WERI-Rb-1 (cell line): ENCODE measurements at regions not wholly inside any gene's neighbourhood (a gene's known extent, or its start where the extent isn't known, plus 50 kb on each side); places are given as distances from the start of the nearest gene placed in this dataset.

Source experiments
- DNase-seq: peaks from one replicate; pipeline ENCODE4 v3.0.0-alpha.2; 2020
- H3K27ac ChIP-seq: fragments of 250-450 bp; sonication (Bioruptor Pico); 2 replicates; pipeline ENCODE4 v1.5.1; 2020; ENCODE audit warnings: mild to moderate bottlenecking, moderate library complexity
- H3K27me3 ChIP-seq: fragments of 250-450 bp; sonication (Bioruptor Pico); 2 replicates; pipeline ENCODE4 v1.5.1; 2021; ENCODE audit warnings: mild to moderate bottlenecking, low read depth, moderate library complexity; ENCODE audit not compliant: insufficient read depth, severe bottlenecking
- H3K36me3 ChIP-seq: fragments of 250-450 bp; sonication (Bioruptor Pico); 2 replicates; pipeline ENCODE4 v1.5.1; 2020; ENCODE audit warnings: mild to moderate bottlenecking, moderate library complexity
- H3K4me3 ChIP-seq: 2 replicates; pipeline ENCODE4 v1.5.1; 2011; ENCODE audit warnings: low read depth, mild to moderate bottlenecking, control low read depth, low read length
- H3K9me3 ChIP-seq: fragments of 250-450 bp; sonication (Bioruptor Pico); 2 replicates; pipeline ENCODE4 v1.5.1; 2021; ENCODE audit warnings: mild to moderate bottlenecking, moderate library complexity; ENCODE audit not compliant: severe bottlenecking
- TF ChIP-seq, protein P1 (sequence below): IDR thresholded peaks from 2 replicates; pipeline ENCODE4 v1.5.1; 2011; ENCODE audit warnings: low read depth, mild to moderate bottlenecking, control low read depth, inconsistent platforms, low read length

DNA sequence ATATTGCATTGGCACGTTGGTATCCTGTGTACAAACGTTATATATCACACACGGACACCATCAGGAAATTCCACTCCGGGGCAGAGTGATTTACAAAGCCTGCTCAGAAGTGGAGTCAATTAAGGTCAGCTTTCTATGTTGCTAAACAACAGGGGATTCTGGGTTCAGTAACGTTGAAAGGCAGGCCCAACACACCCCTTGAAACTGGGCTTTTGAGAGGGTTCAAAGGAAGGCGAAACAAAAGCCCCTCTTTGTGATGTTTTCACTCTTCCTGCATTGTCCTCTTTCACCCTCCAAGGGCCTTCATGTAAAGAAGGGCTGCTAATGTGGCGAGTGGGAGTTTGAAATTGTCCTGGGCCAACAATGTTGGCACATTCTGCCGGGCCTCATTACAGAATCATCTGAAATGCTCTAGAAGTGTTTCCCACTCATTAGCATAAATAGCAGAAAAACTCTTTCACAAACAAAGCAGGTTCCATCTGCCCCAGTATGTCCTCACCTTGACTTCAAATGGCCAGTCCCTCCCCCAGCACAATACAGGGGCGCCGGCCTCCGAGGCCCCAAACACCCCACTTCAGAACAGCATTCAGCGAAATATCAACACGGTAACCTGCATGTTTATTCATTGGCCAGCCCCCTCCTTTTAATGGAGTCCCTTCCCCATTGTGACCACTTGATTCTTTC, 76.4 kb downstream of the HES1 start:
- H3K36me3 ChIP-seq, result no peaks in the 10 kb centered on the region
- TF ChIP-seq, protein P1, sequence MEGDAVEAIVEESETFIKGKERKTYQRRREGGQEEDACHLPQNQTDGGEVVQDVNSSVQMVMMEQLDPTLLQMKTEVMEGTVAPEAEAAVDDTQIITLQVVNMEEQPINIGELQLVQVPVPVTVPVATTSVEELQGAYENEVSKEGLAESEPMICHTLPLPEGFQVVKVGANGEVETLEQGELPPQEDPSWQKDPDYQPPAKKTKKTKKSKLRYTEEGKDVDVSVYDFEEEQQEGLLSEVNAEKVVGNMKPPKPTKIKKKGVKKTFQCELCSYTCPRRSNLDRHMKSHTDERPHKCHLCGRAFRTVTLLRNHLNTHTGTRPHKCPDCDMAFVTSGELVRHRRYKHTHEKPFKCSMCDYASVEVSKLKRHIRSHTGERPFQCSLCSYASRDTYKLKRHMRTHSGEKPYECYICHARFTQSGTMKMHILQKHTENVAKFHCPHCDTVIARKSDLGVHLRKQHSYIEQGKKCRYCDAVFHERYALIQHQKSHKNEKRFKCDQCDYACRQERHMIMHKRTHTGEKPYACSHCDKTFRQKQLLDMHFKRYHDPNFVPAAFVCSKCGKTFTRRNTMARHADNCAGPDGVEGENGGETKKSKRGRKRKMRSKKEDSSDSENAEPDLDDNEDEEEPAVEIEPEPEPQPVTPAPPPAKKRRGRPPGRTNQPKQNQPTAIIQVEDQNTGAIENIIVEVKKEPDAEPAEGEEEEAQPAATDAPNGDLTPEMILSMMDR, result no peak
- H3K27me3 ChIP-seq, result no peaks in the 10 kb centered on the region
- no peak overlapping the region for H3K27ac ChIP-seq
- DNase-seq, result no peak
- no peaks in the 10 kb centered on the region for H3K9me3 ChIP-seq
- H3K4me3 ChIP-seq, result no peak overlapping the region

DNA sequence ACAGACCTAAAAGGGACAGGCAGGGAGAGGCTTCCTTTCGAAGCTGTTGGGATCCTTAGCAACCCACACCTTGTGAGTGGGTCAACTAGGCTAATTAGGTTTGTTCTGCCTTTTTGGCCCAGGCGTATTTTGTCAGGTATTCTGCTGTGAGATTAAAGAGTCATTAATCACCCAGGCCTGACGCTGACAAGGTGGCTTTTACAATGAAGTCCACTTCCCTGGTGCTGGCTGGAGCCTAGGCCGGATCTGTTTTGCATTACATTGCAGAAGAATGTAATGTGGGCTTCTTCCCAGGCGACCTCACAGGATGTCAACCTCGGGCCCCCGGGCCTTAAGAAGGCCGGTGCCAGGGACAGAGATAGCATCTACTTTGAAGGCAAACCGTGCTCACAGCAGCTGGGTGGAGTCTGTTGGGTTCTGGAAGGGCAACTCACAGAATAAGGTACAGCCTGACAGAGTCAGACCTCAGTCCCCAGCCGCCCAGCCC, 76.9 kb downstream of the HES1 start:
- TF ChIP-seq, protein P1, result no peak
- Histone ChIP-seq H3K4me3 (no peak overlapping the region), H3K9me3 (no peaks in the 10 kb centered on the region), H3K27me3 (no peaks in the 10 kb centered on the region), H3K27ac (no peak overlapping the region), H3K36me3 (no peaks in the 10 kb centered on the region)
- no peak for DNase-seq

DNA sequence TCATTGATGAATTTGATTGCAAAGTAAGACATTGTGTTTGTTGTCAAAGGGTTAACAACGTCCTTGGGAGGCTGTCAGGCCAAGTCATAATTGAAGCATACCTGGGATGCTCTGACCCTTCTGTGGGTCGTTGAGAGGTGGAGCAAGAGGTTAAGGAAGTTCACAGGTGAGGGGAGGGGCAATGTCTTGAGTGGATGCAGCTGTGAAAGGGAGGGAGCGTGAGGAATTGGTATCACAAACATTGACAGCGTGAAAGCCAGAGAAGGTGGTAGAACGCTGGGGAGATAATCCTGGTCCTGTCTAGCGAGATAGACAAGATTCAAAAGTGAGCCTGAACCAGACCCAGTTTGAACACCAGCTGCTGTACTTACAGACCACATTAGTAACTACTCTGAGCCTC, 79.4 kb downstream of the HES1 start:
- no peaks in the 10 kb centered on the region for H3K36me3 ChIP-seq
- TF ChIP-seq, protein P1, result no peak
- no peak overlapping the region for H3K27ac ChIP-seq
- H3K27me3 ChIP-seq, result no peaks in the 10 kb centered on the region
- no peak for DNase-seq
- no peak overlapping the region for H3K4me3 ChIP-seq
- no peaks in the 10 kb centered on the region for H3K9me3 ChIP-seq

DNA sequence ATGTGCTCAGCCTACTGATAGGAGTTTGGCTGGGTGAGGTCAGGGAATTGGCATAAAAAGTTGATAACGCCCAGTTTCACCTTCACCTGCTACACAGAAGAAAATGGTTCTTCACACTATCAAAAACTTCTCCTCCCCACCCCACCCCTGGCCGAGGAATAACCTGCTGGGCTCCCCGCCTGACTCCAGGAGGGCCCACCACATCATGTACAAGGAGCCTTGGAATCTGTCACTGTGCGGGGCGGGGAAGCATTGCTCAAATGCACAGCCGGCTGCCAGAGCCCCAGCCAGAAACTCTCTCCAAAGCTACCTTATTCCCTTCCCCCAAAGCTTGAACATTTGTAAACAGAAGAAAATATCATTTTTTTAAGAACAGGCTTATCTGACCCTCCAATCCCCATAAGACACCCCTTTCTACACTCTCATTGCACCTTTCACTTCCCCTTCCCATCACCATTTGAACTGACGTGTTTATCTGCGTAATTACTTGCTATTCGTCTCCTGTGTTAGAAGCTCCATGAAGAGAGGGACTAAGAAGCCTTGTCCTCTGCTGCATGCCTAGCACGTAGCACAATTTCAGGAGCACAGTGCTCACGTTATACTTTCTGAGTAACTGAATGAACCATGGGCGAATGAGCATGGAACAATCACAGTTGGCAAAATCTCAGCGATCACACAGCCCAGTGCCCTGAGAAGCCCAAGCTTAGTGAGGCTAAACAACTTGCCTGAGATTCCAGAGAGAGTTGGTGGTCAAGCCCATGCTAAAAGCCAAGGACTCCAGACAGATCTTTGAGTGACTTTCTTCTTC, 82.9 kb downstream of the HES1 start:
- Histone ChIP-seq H3K36me3 (no peaks in the 10 kb centered on the region), H3K27me3 (no peaks in the 10 kb centered on the region), H3K9me3 (no peaks in the 10 kb centered on the region), H3K4me3 (no peak overlapping the region), H3K27ac (no peak overlapping the region)
- DNase-seq, result no peak
- TF ChIP-seq, protein P1, result no peak

DNA sequence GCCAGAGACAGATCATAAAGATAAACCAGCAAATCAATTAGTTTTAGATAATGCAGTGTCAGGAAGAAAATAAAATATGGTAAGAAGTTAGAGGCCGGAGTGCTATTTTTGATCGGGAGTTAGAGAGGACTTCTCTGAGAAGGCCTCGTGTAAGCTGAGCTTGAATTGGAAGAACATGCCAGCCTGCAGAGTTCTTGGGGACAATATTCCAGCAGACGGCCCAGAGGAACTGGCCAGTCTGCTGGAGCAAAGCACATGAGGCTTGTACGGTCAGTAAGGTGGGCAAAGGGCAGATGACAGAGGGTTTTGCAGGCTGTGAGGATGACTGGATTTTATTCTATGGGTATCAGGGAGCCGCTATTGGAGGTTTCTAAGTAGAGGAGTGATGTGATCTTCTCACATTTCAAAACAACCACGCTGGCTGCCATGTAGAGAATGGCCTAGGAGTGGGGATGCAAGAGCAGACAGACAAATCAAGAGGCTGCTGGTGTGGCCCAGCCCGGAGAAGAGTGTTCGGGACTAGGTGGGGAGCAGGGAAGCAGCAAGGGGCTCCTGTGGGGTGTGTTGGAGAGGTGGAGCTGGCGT, 84.0 kb downstream of the HES1 start:
- Histone ChIP-seq H3K27ac (no peak overlapping the region), H3K27me3 (no peaks in the 10 kb centered on the region), H3K9me3 (no peaks in the 10 kb centered on the region), H3K36me3 (no peaks in the 10 kb centered on the region), H3K4me3 (no peak overlapping the region)
- DNase-seq, result no peak
- TF ChIP-seq, protein P1, result no peak
